HepG2 (cell line): ENCODE measurements at regions not wholly inside any gene's neighbourhood (a gene's known extent, or its start where the extent isn't known, plus 50 kb on each side); places are given as distances from the start of the nearest gene placed in this dataset.

Source experiments
- DR1 ChIP-seq: sonication (generic); formaldehyde crosslinking; IDR thresholded peaks from 2 replicates; pipeline ENCODE4 v1.8.0; 2021; ENCODE audit warnings: mild to moderate bottlenecking, missing genetic modification reagents, inconsistent platforms
- HNF4G ChIP-seq, 2 experiments: sonication (generic) in 1 of 2; formaldehyde crosslinking in 1 of 2; IDR thresholded peaks; 2 replicates each; pipeline versions ENCODE4 v1.4.0 to v1.6.1; 2011 to 2020; ENCODE audit warnings: borderline replicate concordance in 2 of 2, low read depth in 2 of 2, mild to moderate bottlenecking in 2 of 2, low read length in 1 of 2, missing genetic modification reagents in 1 of 2, moderate library complexity in 1 of 2
- MED1 ChIP-seq: sonication (generic); formaldehyde crosslinking; IDR thresholded peaks from 2 replicates; pipeline ENCODE4 v1.4.0; 2020; ENCODE audit warnings: missing genetic modification reagents
- RXRA ChIP-seq: sonication (generic); formaldehyde crosslinking; IDR thresholded peaks from 2 replicates; pipeline ENCODE4 v1.5.1; 2020; ENCODE audit warnings: missing genetic modification reagents
- SMAD3 ChIP-seq: sonication (generic); formaldehyde crosslinking; IDR thresholded peaks from 2 replicates; pipeline ENCODE4 v1.4.0; 2020; ENCODE audit warnings: missing genetic modification reagents
- SPEN ChIP-seq: sonication (generic); formaldehyde crosslinking; IDR thresholded peaks from 2 replicates; pipeline ENCODE4 v1.5.1; 2020; ENCODE audit warnings: low read depth, mild to moderate bottlenecking, missing genetic modification reagents
- TBX2 ChIP-seq: sonication (generic); formaldehyde crosslinking; IDR thresholded peaks from 2 replicates; pipeline ENCODE4 v1.5.0; 2020; ENCODE audit warnings: missing genetic modification reagents, mild to moderate bottlenecking, borderline replicate concordance
- ZNF101 ChIP-seq: sonication (generic); formaldehyde crosslinking; IDR thresholded peaks from 2 replicates; pipeline ENCODE4 v1.4.0; 2020; ENCODE audit warnings: mild to moderate bottlenecking, low read depth, missing genetic modification reagents, borderline replicate concordance
- ZNF232 ChIP-seq: sonication (generic); formaldehyde crosslinking; IDR thresholded peaks from 2 replicates; pipeline ENCODE4 v1.4.0; 2020; ENCODE audit warnings: missing genetic modification reagents, borderline replicate concordance
- ZNF629 ChIP-seq: sonication (generic); formaldehyde crosslinking; conservative IDR thresholded peaks from 2 replicates; pipeline ENCODE4 v1.5.0; 2020; ENCODE audit warnings: missing genetic modification reagents
- ZNF747 ChIP-seq: sonication (generic); formaldehyde crosslinking; IDR thresholded peaks from 2 replicates; pipeline ENCODE4 v1.8.1; 2023; ENCODE audit warnings: missing genetic modification reagents, mild to moderate bottlenecking, borderline replicate concordance
- ZSCAN21 ChIP-seq: sonication (generic); formaldehyde crosslinking; IDR thresholded peaks from 2 replicates; pipeline ENCODE4 v1.8.0; 2022; ENCODE audit warnings: mild to moderate bottlenecking, missing genetic modification reagents, moderate library complexity, borderline replicate concordance
- TF ChIP-seq, protein P1 (sequence below): sonication (generic); formaldehyde crosslinking; IDR thresholded peaks from 2 replicates; pipeline ENCODE4 v1.4.0; 2020; ENCODE audit warnings: mild to moderate bottlenecking, missing genetic modification reagents
- TF ChIP-seq, protein P2 (sequence below): IDR thresholded peaks from 2 replicates; pipeline ENCODE4 v1.6.1; 2016
- TF ChIP-seq, protein P3 (sequence below): sonication (generic); formaldehyde crosslinking; IDR thresholded peaks from 2 replicates; pipeline ENCODE4 v1.4.0; 2020; ENCODE audit warnings: missing genetic modification reagents, low read depth, mild to moderate bottlenecking, borderline replicate concordance
- TF ChIP-seq, protein P4 (sequence below): sonication (generic); formaldehyde crosslinking; IDR thresholded peaks from 2 replicates; pipeline ENCODE4 v1.5.1; 2020; ENCODE audit warnings: mild to moderate bottlenecking, missing genetic modification reagents, moderate library complexity
- TF ChIP-seq, protein P5 (sequence below): sonication (generic); formaldehyde crosslinking; IDR thresholded peaks from 2 replicates; pipeline ENCODE4 v1.4.0; 2020; ENCODE audit warnings: missing genetic modification reagents

DNA sequence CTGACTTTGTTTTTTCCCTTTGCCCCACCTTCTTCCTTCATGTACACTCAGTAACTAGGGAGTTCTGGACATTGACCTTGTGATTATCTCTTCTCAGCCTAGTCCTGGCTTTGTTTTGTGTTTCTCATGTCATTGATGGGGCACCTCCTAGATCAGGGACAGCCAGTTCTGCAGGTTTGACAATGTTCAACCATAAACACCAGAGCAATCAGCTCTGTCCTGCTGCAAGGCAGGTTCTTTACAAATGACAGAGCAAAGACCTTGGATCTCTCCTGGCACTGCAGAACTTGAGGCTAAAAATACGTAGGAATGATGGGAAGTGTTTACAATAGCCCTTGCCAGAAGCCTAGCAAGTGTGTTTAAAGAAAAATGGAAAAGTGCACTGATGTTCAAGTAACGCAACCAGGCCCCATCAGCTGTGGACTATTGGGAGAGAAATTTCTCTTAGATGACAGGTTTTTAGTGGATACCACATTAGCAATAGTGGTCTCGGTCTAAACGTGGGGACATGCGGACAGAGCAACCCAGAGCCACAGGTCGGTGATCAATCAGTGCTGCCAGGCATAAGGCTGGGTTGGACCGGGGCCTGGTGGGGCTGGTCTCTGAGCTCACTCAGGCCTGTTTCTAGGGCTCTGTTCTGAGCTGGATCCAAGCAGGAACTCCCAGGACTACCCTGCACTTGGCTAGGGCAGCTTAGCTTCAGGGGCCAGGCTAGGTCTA is 76.8 kb downstream of the SOWAHC start (continued):
- TF ChIP-seq, protein P1, sequence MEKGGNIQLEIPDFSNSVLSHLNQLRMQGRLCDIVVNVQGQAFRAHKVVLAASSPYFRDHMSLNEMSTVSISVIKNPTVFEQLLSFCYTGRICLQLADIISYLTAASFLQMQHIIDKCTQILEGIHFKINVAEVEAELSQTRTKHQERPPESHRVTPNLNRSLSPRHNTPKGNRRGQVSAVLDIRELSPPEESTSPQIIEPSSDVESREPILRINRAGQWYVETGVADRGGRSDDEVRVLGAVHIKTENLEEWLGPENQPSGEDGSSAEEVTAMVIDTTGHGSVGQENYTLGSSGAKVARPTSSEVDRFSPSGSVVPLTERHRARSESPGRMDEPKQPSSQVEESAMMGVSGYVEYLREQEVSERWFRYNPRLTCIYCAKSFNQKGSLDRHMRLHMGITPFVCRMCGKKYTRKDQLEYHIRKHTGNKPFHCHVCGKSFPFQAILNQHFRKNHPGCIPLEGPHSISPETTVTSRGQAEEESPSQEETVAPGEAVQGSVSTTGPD: peak; percentile 89
- TF ChIP-seq, protein P2, sequence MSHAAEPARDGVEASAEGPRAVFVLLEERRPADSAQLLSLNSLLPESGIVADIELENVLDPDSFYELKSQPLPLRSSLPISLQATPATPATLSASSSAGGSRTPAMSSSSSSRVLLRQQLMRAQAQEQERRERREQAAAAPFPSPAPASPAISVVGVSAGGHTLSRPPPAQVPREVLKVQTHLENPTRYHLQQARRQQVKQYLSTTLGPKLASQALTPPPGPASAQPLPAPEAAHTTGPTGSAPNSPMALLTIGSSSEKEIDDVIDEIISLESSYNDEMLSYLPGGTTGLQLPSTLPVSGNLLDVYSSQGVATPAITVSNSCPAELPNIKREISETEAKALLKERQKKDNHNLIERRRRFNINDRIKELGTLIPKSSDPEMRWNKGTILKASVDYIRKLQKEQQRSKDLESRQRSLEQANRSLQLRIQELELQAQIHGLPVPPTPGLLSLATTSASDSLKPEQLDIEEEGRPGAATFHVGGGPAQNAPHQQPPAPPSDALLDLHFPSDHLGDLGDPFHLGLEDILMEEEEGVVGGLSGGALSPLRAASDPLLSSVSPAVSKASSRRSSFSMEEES (CRISPR knock-in tag): peak; percentile 77
- peak; percentile 81; the same call in 1 of the 2 replicates for TF ChIP-seq ZNF747 (CRISPR knock-in tag)
- TF ChIP-seq ZNF101 (CRISPR knock-in tag): no peak
- peak; percentile 77; the same call in 1 of the 2 replicates for TF ChIP-seq ZNF232
- TF ChIP-seq, protein P3, sequence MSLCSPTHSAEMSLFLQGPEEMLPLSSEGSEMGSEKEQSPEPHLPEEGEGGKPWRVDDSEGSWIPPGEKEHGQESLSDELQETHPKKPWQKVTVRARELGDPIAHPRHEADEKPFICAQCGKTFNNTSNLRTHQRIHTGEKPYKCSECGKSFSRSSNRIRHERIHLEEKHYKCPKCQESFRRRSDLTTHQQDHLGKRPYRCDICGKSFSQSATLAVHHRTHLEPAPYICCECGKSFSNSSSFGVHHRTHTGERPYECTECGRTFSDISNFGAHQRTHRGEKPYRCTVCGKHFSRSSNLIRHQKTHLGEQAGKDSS (CRISPR knock-in tag): no peak
- peak; percentile 93 for TF ChIP-seq MED1 (CRISPR knock-in tag)
- TF ChIP-seq TBX2 (CRISPR knock-in tag): peak; percentile 81; the same call in 1 of the 2 replicates
- no peak for TF ChIP-seq DR1
- TF ChIP-seq, protein P4, sequence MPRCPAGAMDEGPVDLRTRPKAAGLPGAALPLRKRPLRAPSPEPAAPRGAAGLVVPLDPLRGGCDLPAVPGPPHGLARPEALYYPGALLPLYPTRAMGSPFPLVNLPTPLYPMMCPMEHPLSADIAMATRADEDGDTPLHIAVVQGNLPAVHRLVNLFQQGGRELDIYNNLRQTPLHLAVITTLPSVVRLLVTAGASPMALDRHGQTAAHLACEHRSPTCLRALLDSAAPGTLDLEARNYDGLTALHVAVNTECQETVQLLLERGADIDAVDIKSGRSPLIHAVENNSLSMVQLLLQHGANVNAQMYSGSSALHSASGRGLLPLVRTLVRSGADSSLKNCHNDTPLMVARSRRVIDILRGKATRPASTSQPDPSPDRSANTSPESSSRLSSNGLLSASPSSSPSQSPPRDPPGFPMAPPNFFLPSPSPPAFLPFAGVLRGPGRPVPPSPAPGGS (CRISPR knock-in tag): no peak
- TF ChIP-seq, protein P5, sequence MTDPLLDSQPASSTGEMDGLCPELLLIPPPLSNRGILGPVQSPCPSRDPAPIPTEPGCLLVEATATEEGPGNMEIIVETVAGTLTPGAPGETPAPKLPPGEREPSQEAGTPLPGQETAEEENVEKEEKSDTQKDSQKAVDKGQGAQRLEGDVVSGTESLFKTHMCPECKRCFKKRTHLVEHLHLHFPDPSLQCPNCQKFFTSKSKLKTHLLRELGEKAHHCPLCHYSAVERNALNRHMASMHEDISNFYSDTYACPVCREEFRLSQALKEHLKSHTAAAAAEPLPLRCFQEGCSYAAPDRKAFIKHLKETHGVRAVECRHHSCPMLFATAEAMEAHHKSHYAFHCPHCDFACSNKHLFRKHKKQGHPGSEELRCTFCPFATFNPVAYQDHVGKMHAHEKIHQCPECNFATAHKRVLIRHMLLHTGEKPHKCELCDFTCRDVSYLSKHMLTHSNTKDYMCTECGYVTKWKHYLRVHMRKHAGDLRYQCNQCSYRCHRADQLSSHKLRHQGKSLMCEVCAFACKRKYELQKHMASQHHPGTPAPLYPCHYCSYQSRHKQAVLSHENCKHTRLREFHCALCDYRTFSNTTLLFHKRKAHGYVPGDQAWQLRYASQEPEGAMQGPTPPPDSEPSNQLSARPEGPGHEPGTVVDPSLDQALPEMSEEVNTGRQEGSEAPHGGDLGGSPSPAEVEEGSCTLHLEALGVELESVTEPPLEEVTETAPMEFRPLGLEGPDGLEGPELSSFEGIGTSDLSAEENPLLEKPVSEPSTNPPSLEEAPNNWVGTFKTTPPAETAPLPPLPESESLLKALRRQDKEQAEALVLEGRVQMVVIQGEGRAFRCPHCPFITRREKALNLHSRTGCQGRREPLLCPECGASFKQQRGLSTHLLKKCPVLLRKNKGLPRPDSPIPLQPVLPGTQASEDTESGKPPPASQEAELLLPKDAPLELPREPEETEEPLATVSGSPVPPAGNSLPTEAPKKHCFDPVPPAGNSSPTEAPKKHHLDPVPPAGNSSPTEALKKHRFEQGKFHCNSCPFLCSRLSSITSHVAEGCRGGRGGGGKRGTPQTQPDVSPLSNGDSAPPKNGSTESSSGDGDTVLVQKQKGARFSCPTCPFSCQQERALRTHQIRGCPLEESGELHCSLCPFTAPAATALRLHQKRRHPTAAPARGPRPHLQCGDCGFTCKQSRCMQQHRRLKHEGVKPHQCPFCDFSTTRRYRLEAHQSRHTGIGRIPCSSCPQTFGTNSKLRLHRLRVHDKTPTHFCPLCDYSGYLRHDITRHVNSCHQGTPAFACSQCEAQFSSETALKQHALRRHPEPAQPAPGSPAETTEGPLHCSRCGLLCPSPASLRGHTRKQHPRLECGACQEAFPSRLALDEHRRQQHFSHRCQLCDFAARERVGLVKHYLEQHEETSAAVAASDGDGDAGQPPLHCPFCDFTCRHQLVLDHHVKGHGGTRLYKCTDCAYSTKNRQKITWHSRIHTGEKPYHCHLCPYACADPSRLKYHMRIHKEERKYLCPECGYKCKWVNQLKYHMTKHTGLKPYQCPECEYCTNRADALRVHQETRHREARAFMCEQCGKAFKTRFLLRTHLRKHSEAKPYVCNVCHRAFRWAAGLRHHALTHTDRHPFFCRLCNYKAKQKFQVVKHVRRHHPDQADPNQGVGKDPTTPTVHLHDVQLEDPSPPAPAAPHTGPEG (CRISPR knock-in tag): peak; percentile 57; the same call in 1 of the 2 replicates
- TF ChIP-seq HNF4G (IDR thresholded peaks at IDR 0.05; ENCODE audit: borderline replicate concordance, low read depth, low read length): peak; percentile 82
- no peak; the same call in 1 of the 2 replicates for TF ChIP-seq HNF4G (CRISPR knock-in tag; IDR thresholded peaks at IDR 0.05; ENCODE audit: borderline replicate concordance, low read depth)
- peak; percentile 68; the same call in 1 of the 2 replicates for TF ChIP-seq RXRA
- TF ChIP-seq ZSCAN21 (CRISPR knock-in tag): peak; percentile 54
- peak; percentile 35 for TF ChIP-seq ZNF629 (CRISPR knock-in tag)
- TF ChIP-seq SMAD3 (CRISPR knock-in tag): peak; percentile 62; the same call in 1 of the 2 replicates
- peak; percentile 56 for TF ChIP-seq SPEN (CRISPR knock-in tag)
